Hematopoietic multipotent progenitor cell treated with erythropoietin and hydrocortisone succinate and interleukin-3 and kit ligand, for 4 days (in vitro differentiated cells): ENCODE measurements at regions not wholly inside any gene's neighbourhood (a gene's known extent, or its start where the extent isn't known, plus 50 kb on each side); places are given as distances from the start of the nearest gene placed in this dataset.
"Not testable (repeated sequence)": the region's sequence is repeated elsewhere in the genome, so short reads cannot be mapped to it uniquely, and the experiment has no call there.

Source experiments
- DNase-seq: peaks from one replicate; pipeline ENCODE4 v3.0.0-alpha.2; 2015

- DNase-seq, result no peak
These were observed 105.6 kb upstream of the PLXNA2 start for GRCh38 chr1:208349694-208350330.

- DNase-seq, result no peak
These were observed 106.6 kb upstream of the PLXNA2 start for GRCh38 chr1:208350815-208351214.

- DNase-seq, result peak; percentile 56
These were observed 107.7 kb upstream of the PLXNA2 start for GRCh38 chr1:208351838-208352237.

GRCh38 chr1:208353797-208354196 lies 109.6 kb upstream of the PLXNA2 start:
- not testable (repeated sequence) for DNase-seq

GRCh38 chr1:208357644-208358507 lies 113.7 kb upstream of the PLXNA2 start:
- DNase-seq, result no peak

GRCh38 chr1:208358651-208359050 lies 114.5 kb upstream of the PLXNA2 start:
- no peak for DNase-seq

- no peak for DNase-seq
These were observed 117.8 kb upstream of the PLXNA2 start for GRCh38 chr1:208362011-208362410.

GRCh38 chr1:208366559-208366958 lies 122.4 kb upstream of the PLXNA2 start:
- no peak for DNase-seq

GRCh38 chr1:208369045-208369444 lies 124.9 kb upstream of the PLXNA2 start:
- peak; percentile 78 for DNase-seq

GRCh38 chr1:208369658-208370057 lies 125.5 kb upstream of the PLXNA2 start:
- no peak for DNase-seq

GRCh38 chr1:208374391-208374941 lies 130.3 kb upstream of the PLXNA2 start:
- DNase-seq, result no peak

GRCh38 chr1:208381481-208381880 lies 137.3 kb upstream of the PLXNA2 start:
- no peak for DNase-seq

- peak; percentile 78 for DNase-seq
These were observed 144.0 kb upstream of the PLXNA2 start for GRCh38 chr1:208387908-208388811.

- DNase-seq, result no peak
These were observed 149.2 kb upstream of the PLXNA2 start for GRCh38 chr1:208393416-208393815.

- no peak for DNase-seq
These were observed 149.6 kb upstream of the PLXNA2 start for GRCh38 chr1:208393826-208394225.

- DNase-seq, result no peak
These were observed 153.1 kb upstream of the PLXNA2 start for GRCh38 chr1:208397286-208397685.

- no peak for DNase-seq
These were observed 160.8 kb upstream of the PLXNA2 start for GRCh38 chr1:208405014-208405413.

- no peak for DNase-seq
These were observed 165.0 kb upstream of the PLXNA2 start for GRCh38 chr1:208409176-208409575.

GRCh38 chr1:208410409-208410808 lies 166.2 kb upstream of the PLXNA2 start:
- DNase-seq, result no peak

GRCh38 chr1:208413006-208413405 lies 168.8 kb upstream of the PLXNA2 start:
- DNase-seq, result peak; percentile 92

- DNase-seq, result no peak
These were observed 174.5 kb upstream of the PLXNA2 start for GRCh38 chr1:208418667-208419066.

- no peak for DNase-seq
These were observed 175.7 kb upstream of the PLXNA2 start for GRCh38 chr1:208419746-208420420.
